Endothelial cell of umbilical vein (primary cell): ENCODE measurements at regions not wholly inside any gene's neighbourhood (a gene's known extent, or its start where the extent isn't known, plus 50 kb on each side); places are given as distances from the start of the nearest gene placed in this dataset.

Experiments used
- BruUV-seq: library from RNA; stranded (reverse); fragments of 400-500 nt; replicated peaks from 2 replicates; lab custom pipeline; 2021; lab: Mats Ljungman, UMichigan
- CTCF ChIA-PET: fragments of 300-600, 350-600 bp; sonication (Branson Sonifier 250); formaldehyde crosslinking; loops from one replicate; lab custom pipeline; 2021; ENCODE audit warnings: antibody characterized with exemption, inconsistent platforms; lab: Charles Lee
- POLR2A ChIA-PET: fragments of 300-600, 350-600 bp; sonication (Branson Sonifier 250); formaldehyde crosslinking; loops from one replicate; lab custom pipeline; 2021; ENCODE audit warnings: antibody characterized with exemption, inconsistent platforms; lab: Charles Lee
- DNase-seq: peaks from one replicate; pipeline ENCODE4 v3.0.0-alpha.2; 2011; ENCODE audit warnings: low read depth, low spot score
- FAIRE-seq: peaks from 2 replicates; lab custom pipeline; 2011; peaks lifted over from hg19 to GRCh38; lab: Jason Lieb, UNC
- H2AFZ ChIP-seq: 2 replicates; pipeline ENCODE4 v1.6.0; 2012; ENCODE audit warnings: low read depth, low read length, control low read depth, inconsistent platforms
- H3K27ac ChIP-seq: 2 replicates; pipeline ENCODE4 v1.5.1; 2011; ENCODE audit warnings: low read depth, mild to moderate bottlenecking, control low read depth, low read length, moderate library complexity; ENCODE audit not compliant: insufficient read depth
- H3K27me3 ChIP-seq, 2 experiments: 2 replicates each; pipeline versions ENCODE4 v1.6.0 to v1.6.1; 2011; ENCODE audit warnings: low read length in 2 of 2, mixed read lengths in 1 of 2; ENCODE audit not compliant: control insufficient read depth in 2 of 2, insufficient read depth in 2 of 2
- H3K36me3 ChIP-seq, 2 experiments: 2 replicates in 1 of 2; 3 replicates in 1 of 2; pipeline ENCODE4 v1.5.1; 2011; ENCODE audit warnings: low read length in 2 of 2, mild to moderate bottlenecking in 1 of 2, moderate library complexity in 1 of 2; ENCODE audit not compliant: control insufficient read depth in 2 of 2, insufficient read depth in 2 of 2; ENCODE audit errors: extremely low read depth in 1 of 2
- H3K4me1 ChIP-seq: 3 replicates; pipeline ENCODE4 v1.5.1; 2011; ENCODE audit warnings: mild to moderate bottlenecking, low read length; ENCODE audit not compliant: control insufficient read depth, insufficient read depth; ENCODE audit errors: extremely low read depth
- H3K4me2 ChIP-seq: 2 replicates; pipeline ENCODE4 v1.6.1; 2011; ENCODE audit warnings: low read length, control low read depth, mixed read lengths; ENCODE audit not compliant: insufficient read depth
- H3K4me3 ChIP-seq, 3 experiments: fragments of 200-600 bp in 1 of 3; sonication (generic), shearing (Covaris generic) in 1 of 3; replicated peaks in 1 of 3; 2 replicates each; pipeline ENCODE4 v1.5.1; 2011 to 2016; ENCODE audit warnings: control low read depth in 3 of 3, low read length in 3 of 3, mild to moderate bottlenecking in 2 of 3, inconsistent platforms in 1 of 3, low read depth in 1 of 3, moderate library complexity in 1 of 3; ENCODE audit not compliant: insufficient read depth in 1 of 3
- H3K79me2 ChIP-seq: 2 replicates; pipeline ENCODE4 v1.6.0; 2012; ENCODE audit warnings: low read length, inconsistent platforms; ENCODE audit not compliant: control insufficient read depth, insufficient read depth
- H3K9ac ChIP-seq: replicated peaks from 2 replicates; pipeline ENCODE3; 2011; ENCODE audit warnings: low read length, control low read depth; ENCODE audit not compliant: insufficient read depth; ENCODE audit errors: extremely low read depth
- H3K9me1 ChIP-seq: replicated peaks from 3 replicates; pipeline ENCODE4 v1.6.0; 2011; ENCODE audit warnings: mild to moderate bottlenecking, low read length; ENCODE audit not compliant: control insufficient read depth, insufficient read depth; ENCODE audit errors: extremely low read depth
- H3K9me3 ChIP-seq: replicated peaks from 2 replicates; pipeline ENCODE4 v1.5.1; 2012; ENCODE audit warnings: low read length, inconsistent platforms; ENCODE audit not compliant: control insufficient read depth, insufficient read depth
- H4K20me1 ChIP-seq: replicated peaks from 2 replicates; pipeline ENCODE3; 2011; ENCODE audit warnings: mild to moderate bottlenecking, low read length; ENCODE audit not compliant: control insufficient read depth, insufficient read depth; ENCODE audit errors: extremely low read depth
- CTCF ChIP-seq, 2 donors: IDR thresholded peaks; 1 replicate in 1 of 2; 2 replicates in 1 of 2; pipeline ENCODE4 v1.5.1; 2011; ENCODE audit warnings: low read length in 2 of 2, mild to moderate bottlenecking in 2 of 2, moderate library complexity in 2 of 2, control low read depth in 1 of 2, inconsistent platforms in 1 of 2, low read depth in 1 of 2; ENCODE audit not compliant: insufficient read depth in 1 of 2; ENCODE audit errors: extremely low read depth in 1 of 2
- EZH2 ChIP-seq: IDR thresholded peaks from 2 replicates; pipeline ENCODE4 v1.6.1; 2012; ENCODE audit warnings: borderline replicate concordance, low read depth, mild to moderate bottlenecking, moderate library complexity, low read length, inconsistent platforms; ENCODE audit not compliant: severe bottlenecking
- FOS ChIP-seq: IDR thresholded peaks from 2 replicates; pipeline ENCODE4 v1.6.1; 2011; ENCODE audit warnings: mild to moderate bottlenecking, low read length, moderate library complexity, borderline replicate concordance; ENCODE audit not compliant: insufficient read depth
- GATA2 ChIP-seq: IDR thresholded peaks from 2 replicates; pipeline ENCODE4 v1.7.0; 2011; ENCODE audit warnings: low read depth, mild to moderate bottlenecking, moderate library complexity, mixed read lengths, low read length; ENCODE audit not compliant: insufficient read length, insufficient read depth
- JUN ChIP-seq: IDR thresholded peaks from 2 replicates; pipeline ENCODE4 v1.6.1; 2011; ENCODE audit warnings: borderline replicate concordance, low read depth; ENCODE audit not compliant: insufficient read length, insufficient read depth
- MYC ChIP-seq: IDR thresholded peaks from one replicate; pipeline ENCODE4 v1.6.1; 2011; ENCODE audit warnings: mild to moderate bottlenecking, low read depth, low read length
- POLR2A ChIP-seq: IDR thresholded peaks from 2 replicates; pipeline ENCODE4 v1.6.1; 2012; ENCODE audit warnings: low read depth, mild to moderate bottlenecking, control low read depth, low read length
- POLR2AphosphoS5 ChIP-seq: IDR thresholded peaks from 2 replicates; pipeline ENCODE4 v1.6.1; 2012; ENCODE audit warnings: low read depth, mild to moderate bottlenecking, control low read depth, low read length, moderate library complexity; ENCODE audit not compliant: insufficient read depth
- dilution Hi-C: fragments of 300-500 bp; cut with MboI; formaldehyde crosslinking; loops from one replicate; pipeline ENCODE4 v1.15.0; 2019; ENCODE audit warnings: low sequenced_read_pairs; ENCODE audit not compliant: extremely low pct_ligation_motif_present
- intact Hi-C: fragments of 100-400 bp; cut with micrococcal nuclease; formaldehyde crosslinking; loops from one replicate; pipeline ENCODE4 v1.10.0; 2022
- TF ChIP-seq, protein P1 (sequence below): IDR thresholded peaks from 2 replicates; pipeline ENCODE4 v1.6.1; 2011; ENCODE audit not compliant: insufficient read depth, insufficient read length

DNA sequence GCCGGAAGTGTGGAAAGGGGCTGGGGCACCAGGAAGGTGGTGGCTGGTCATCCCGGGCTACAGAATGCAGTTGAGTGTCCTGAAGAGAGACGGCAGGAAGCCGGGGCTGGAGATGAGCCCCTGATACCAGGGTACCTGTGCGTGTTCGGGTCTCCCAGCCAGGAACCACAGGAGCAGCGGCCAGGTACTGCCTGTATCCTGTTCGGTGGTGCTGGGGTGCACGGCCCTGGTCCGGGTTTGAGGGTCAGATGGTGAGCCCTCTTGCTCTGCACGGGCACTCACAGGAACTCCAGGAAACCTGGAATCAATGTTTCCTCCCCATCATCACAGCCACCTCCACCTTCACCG, 253.1 kb upstream of the B3GAT1 start:
- Histone ChIP-seq H3K4me1 (no peaks in the 10 kb centered on the region), H3K27me3 (no peaks in the 10 kb centered on the region), H3K9me1 (no peaks in the 10 kb centered on the region), H3K4me3 (no peak overlapping the region), H3K4me2 (no peak overlapping the region), H3K9me3 (peaks cover 2% of the 10 kb centered on the region), H3K79me2 (no peaks in the 10 kb centered on the region), H3K27ac (no peak overlapping the region), H4K20me1 (no peaks in the 10 kb centered on the region), H3K36me3 (no peaks in the 10 kb centered on the region), H2AFZ (no peak overlapping the region), H3K9ac (no peak overlapping the region)
- intact Hi-C loops = no loop called here
- ChIA-PET CTCF (no interaction called here), POLR2A (no interaction called here)
- DNase-seq = no peak
- TF ChIP-seq EZH2 = no peak
- TF ChIP-seq CTCF (IDR thresholded peaks at IDR 0.05; ENCODE audit: extremely low read depth in 1 of 2, insufficient read depth in 1 of 2, low read depth in 1 of 2, low read length in 2 of 2) = no peak
- TF ChIP-seq FOS = no peak
- TF ChIP-seq POLR2AphosphoS5 = no peak
- no peak for TF ChIP-seq GATA2
- TF ChIP-seq, protein P1, sequence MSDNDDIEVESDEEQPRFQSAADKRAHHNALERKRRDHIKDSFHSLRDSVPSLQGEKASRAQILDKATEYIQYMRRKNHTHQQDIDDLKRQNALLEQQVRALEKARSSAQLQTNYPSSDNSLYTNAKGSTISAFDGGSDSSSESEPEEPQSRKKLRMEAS = no peak
- no peak for TF ChIP-seq JUN
- TF ChIP-seq MYC = no peak
- no peak for TF ChIP-seq POLR2A
- no TSS peak for BruUV-seq
- dilution Hi-C loops = no loop called here
- no peak for FAIRE-seq
